Body of pancreas (tissue), 4 donors: ENCODE measurements at regions not wholly inside any gene's neighbourhood (a gene's known extent, or its start where the extent isn't known, plus 50 kb on each side); places are given as distances from the start of the nearest gene placed in this dataset.

Source experiments
- ATAC-seq: fragments of 150-250 bp; one replicate; pipeline ENCODE4 v1.9.1; 2016
- DNase-seq, 4 donors: peaks; one replicate each; pipeline ENCODE4 v3.0.0-alpha.2; 2019
- H3K27ac ChIP-seq, 4 donors: fragments of 200-600 bp; sonication (generic); 1 replicate in 3 of 4; 2 replicates in 1 of 4; pipeline versions ENCODE4 v1.5.1 to v1.6.1; 2016 to 2019; ENCODE audit warnings: mild to moderate bottlenecking in 1 of 4, mixed read lengths in 1 of 4, moderate library complexity in 1 of 4
- H3K27me3 ChIP-seq, 2 donors: fragments of 200-600 bp; sonication (generic); one replicate each; pipeline ENCODE4 v1.6.0; 2016; ENCODE audit warnings: mild to moderate bottlenecking in 1 of 2
- H3K36me3 ChIP-seq, 2 donors: fragments of 200-600 bp; sonication (generic); replicated peaks in 1 of 2; 2 replicates each; pipeline ENCODE4 v1.5.1; 2016; ENCODE audit warnings: low read depth in 2 of 2; ENCODE audit not compliant: insufficient read depth in 1 of 2
- H3K4me1 ChIP-seq: fragments of 200-600 bp; sonication (generic); one replicate; pipeline ENCODE4 v1.6.0; 2016
- H3K4me3 ChIP-seq, 2 donors: fragments of 200-600 bp; sonication (generic); 1 replicate in 1 of 2; 2 replicates in 1 of 2; pipeline ENCODE4 v1.5.1; 2016 to 2019
- H3K9me3 ChIP-seq, 3 donors: fragments of 200-600 bp; sonication (generic); 1 replicate in 2 of 3; 2 replicates in 1 of 3; pipeline ENCODE4 v1.5.1; 2016
- CTCF ChIP-seq, 7 experiments: fragments of 450-650 bp in 4 of 7; fragments of 200-600 bp in 3 of 7; sonication (generic) in 3 of 7; IDR thresholded peaks; one replicate each; pipeline ENCODE4 v1.5.1; 2016 to 2019; ENCODE audit warnings: antibody characterized with exemption in 7 of 7
- POLR2A ChIP-seq, 3 donors: fragments of 450-650 bp; IDR thresholded peaks; one replicate each; pipeline ENCODE4 v1.6.1; 2016; ENCODE audit warnings: antibody characterized with exemption in 3 of 3, mild to moderate bottlenecking in 2 of 3
- WGBS, 2 donors: methylation state at CpG; one replicate each; pipeline ENCODE4 v1.1.5; 2017; 5-methylcytosine and 5-hydroxymethylcytosine counted together
- intact Hi-C: fragments of 100-400 bp; cut with DNase I; formaldehyde crosslinking; loops from one replicate; pipeline ENCODE4 v1.15.1; 2023

- no peak for DNase-seq
These were observed 56.9 kb upstream of the ENPP4 start for GRCh38 chr6:46072866-46073265.

GRCh38 chr6:46078294-46078693 is 51.5 kb upstream of the ENPP4 start:
- Histone ChIP-seq H3K27ac (no peak overlapping the region), H3K36me3 (no peaks in the 10 kb centered on the region), H3K27me3 (no peaks in the 10 kb centered on the region), H3K4me3 (no peak overlapping the region), H3K4me1 (peaks cover 10% of the 10 kb centered on the region), H3K9me3 (no peaks in the 10 kb centered on the region)
- intact Hi-C loops: no loop called here
- DNase-seq (no peak), ATAC-seq (no peak)
- 71 to 81% methylated on average over 2 of the region's 2 CpGs for WGBS, 2 donors
- TF ChIP-seq CTCF (IDR thresholded peaks at IDR 0.05) (no peak), POLR2A (IDR thresholded peaks at IDR 0.05) (no peak)

More at GRCh38 chr6:46072866-46073265, 56.9 kb upstream of the ENPP4 start:
- no peaks in the 10 kb centered on the region for H3K27me3 ChIP-seq
- H3K9me3 ChIP-seq: no peaks in the 10 kb centered on the region
- TF ChIP-seq POLR2A (IDR thresholded peaks at IDR 0.05): no peak
- no peak for TF ChIP-seq CTCF (IDR thresholded peaks at IDR 0.05)
- WGBS, 2 donors: 31 to 58% methylated on average over 1 of the region's 1 CpG
- peak overlapping the region in 1 of 4 donors; percentile 38 for H3K27ac ChIP-seq
- H3K4me3 ChIP-seq: no peak overlapping the region
- H3K4me1 ChIP-seq: no peaks in the 10 kb centered on the region
- H3K36me3 ChIP-seq: no peaks in the 10 kb centered on the region
- ATAC-seq: peak; percentile 80
- intact Hi-C loops: no loop called here

GRCh38 chr6:46079061-46079460 is 50.7 kb upstream of the ENPP4 start:
- ATAC-seq (no peak), DNase-seq (no peak)
- WGBS, 2 donors: 63 to 80% methylated on average over 2 of the region's 2 CpGs
- H3K27me3 ChIP-seq: no peaks in the 10 kb centered on the region
- no peaks in the 10 kb centered on the region for H3K36me3 ChIP-seq
- no peaks in the 10 kb centered on the region for H3K9me3 ChIP-seq
- peak overlapping the region in 1 of 4 donors; percentile 10 for H3K27ac ChIP-seq
- intact Hi-C loops: no loop called here
- TF ChIP-seq CTCF (IDR thresholded peaks at IDR 0.05) (no peak), POLR2A (IDR thresholded peaks at IDR 0.05) (no peak)
- H3K4me1 ChIP-seq: peaks cover 10% of the 10 kb centered on the region
- H3K4me3 ChIP-seq: no peak overlapping the region
